SK-N-SH treated with all-trans-retinoic acid at 6 μM for 48 hours (cell line): ENCODE measurements at regions not wholly inside any gene's neighbourhood (a gene's known extent, or its start where the extent isn't known, plus 50 kb on each side); places are given as distances from the start of the nearest gene placed in this dataset.

Experiments
- ATAC-seq: fragments of 200-7000 bp; cut with Tn5 transposase; 3 replicates; pipeline ENCODE4 v1.9.1; 2020; ENCODE audit warnings: mild to moderate bottlenecking, moderate library complexity
- ARNTL ChIP-seq: fragments of 450-650 bp; formaldehyde crosslinking; IDR thresholded peaks from 2 replicates; pipeline ENCODE4 v1.5.0; 2020; ENCODE audit warnings: low read depth, mild to moderate bottlenecking, moderate library complexity, borderline replicate concordance
- CREB5 ChIP-seq: fragments of 250-450 bp; sonication (Bioruptor Pico); IDR thresholded peaks from 2 replicates; pipeline ENCODE4 v1.5.1; 2020; ENCODE audit warnings: low read depth, mild to moderate bottlenecking, moderate library complexity
- CSDC2 ChIP-seq: fragments of 250-450 bp; sonication (Bioruptor Pico); IDR thresholded peaks from 2 replicates; pipeline ENCODE4 v1.5.0; 2020; ENCODE audit warnings: mild to moderate bottlenecking, moderate library complexity
- CSRNP3 ChIP-seq: fragments of 250-450 bp; sonication (Bioruptor Pico); IDR thresholded peaks from 2 replicates; pipeline ENCODE4 v1.5.1; 2021; ENCODE audit warnings: mild to moderate bottlenecking, moderate library complexity
- ESRRG ChIP-seq: fragments of 250-450 bp; sonication (Bioruptor Pico); IDR thresholded peaks from 2 replicates; pipeline ENCODE4 v1.6.1; 2021; ENCODE audit warnings: mild to moderate bottlenecking
- GLIS3 ChIP-seq: fragments of 250-450 bp; sonication (Bioruptor Pico); IDR thresholded peaks from 2 replicates; pipeline ENCODE4 v1.5.0; 2020; ENCODE audit warnings: mild to moderate bottlenecking, moderate library complexity
- ISL1 ChIP-seq: fragments of 250-450 bp; sonication (Bioruptor Pico); IDR thresholded peaks from 2 replicates; pipeline ENCODE4 v2.1.2; 2022; ENCODE audit warnings: mild to moderate bottlenecking, moderate library complexity
- OSR1 ChIP-seq: fragments of 250-450 bp; sonication (Bioruptor Pico); IDR thresholded peaks from 2 replicates; pipeline ENCODE4 v1.8.0; 2022; ENCODE audit warnings: moderate library complexity, mild to moderate bottlenecking, inconsistent platforms
- PATZ1 ChIP-seq: fragments of 250-450 bp; sonication (Bioruptor Pico); IDR thresholded peaks from 2 replicates; pipeline ENCODE4 v1.8.0; 2020; ENCODE audit warnings: mild to moderate bottlenecking, moderate library complexity, borderline replicate concordance
- POU6F1 ChIP-seq: fragments of 250-450 bp; sonication (Bioruptor Pico); IDR thresholded peaks from 2 replicates; pipeline ENCODE4 v1.8.0; 2021; ENCODE audit warnings: low read depth, mild to moderate bottlenecking, moderate library complexity, borderline replicate concordance
- PPARA ChIP-seq: fragments of 250-450 bp; sonication (Bioruptor Pico); IDR thresholded peaks from 2 replicates; pipeline ENCODE4 v1.5.0; 2020; ENCODE audit warnings: mild to moderate bottlenecking, borderline replicate concordance
- RARB ChIP-seq: fragments of 250-450 bp; sonication (Bioruptor Pico); IDR thresholded peaks from 2 replicates; pipeline ENCODE4 v1.8.0; 2021; ENCODE audit warnings: mild to moderate bottlenecking, moderate library complexity
- SNAI2 ChIP-seq: fragments of 250-450 bp; sonication (Bioruptor Pico); IDR thresholded peaks from 2 replicates; pipeline ENCODE4 v1.5.0; 2020; ENCODE audit warnings: mild to moderate bottlenecking, moderate library complexity
- TOX ChIP-seq: fragments of 250-450 bp; sonication (Bioruptor Pico); IDR thresholded peaks from 2 replicates; pipeline ENCODE4 v1.8.0; 2021; ENCODE audit warnings: mild to moderate bottlenecking, moderate library complexity, borderline replicate concordance
- TSHZ2 ChIP-seq: fragments of 250-450 bp; sonication (Bioruptor Pico); IDR thresholded peaks from 2 replicates; pipeline ENCODE4 v1.5.0; 2020; ENCODE audit warnings: mild to moderate bottlenecking, moderate library complexity
- ZC3H10 ChIP-seq: fragments of 250-450 bp; sonication (Bioruptor Pico); IDR thresholded peaks from 2 replicates; pipeline ENCODE4 v1.5.1; 2021; ENCODE audit warnings: mild to moderate bottlenecking, moderate library complexity
- ZFP3 ChIP-seq: fragments of 250-450 bp; sonication (Bioruptor Pico); IDR thresholded peaks from 2 replicates; pipeline ENCODE4 v1.5.0; 2020; ENCODE audit warnings: mild to moderate bottlenecking, moderate library complexity
- ZFP30 ChIP-seq: fragments of 450-650 bp; formaldehyde crosslinking; IDR thresholded peaks from 2 replicates; pipeline ENCODE4 v1.5.0; 2022; ENCODE audit warnings: mild to moderate bottlenecking, moderate library complexity
- ZNF565 ChIP-seq: fragments of 450-650 bp; formaldehyde crosslinking; conservative IDR thresholded peaks from 2 replicates; pipeline ENCODE4 v1.5.0; 2020; ENCODE audit warnings: low read depth, mild to moderate bottlenecking, moderate library complexity
- ZNF70 ChIP-seq: fragments of 450-650 bp; formaldehyde crosslinking; IDR thresholded peaks from 2 replicates; pipeline ENCODE4 v1.5.0; 2020; ENCODE audit warnings: mild to moderate bottlenecking, moderate library complexity
- ZNF8 ChIP-seq: fragments of 450-650 bp; formaldehyde crosslinking; IDR thresholded peaks from 2 replicates; pipeline ENCODE4 v1.5.0; 2020; ENCODE audit warnings: mild to moderate bottlenecking, moderate library complexity

GRCh38 chrX:39401483-39402110 lies 600.3 kb downstream of the MID1IP1 start:
- no peak for ATAC-seq
- TF ChIP-seq POU6F1 (no peak), ARNTL (no peak), CSDC2 (CRISPR knock-in tag) (no peak), ZNF565 (CRISPR knock-in tag) (no peak), RARB (CRISPR knock-in tag) (no peak), CSRNP3 (CRISPR knock-in tag) (no peak), ZNF70 (CRISPR knock-in tag) (no peak), ESRRG (CRISPR knock-in tag) (no peak), PATZ1 (CRISPR knock-in tag) (no peak), CREB5 (CRISPR knock-in tag) (no peak), ZNF8 (CRISPR knock-in tag) (no peak), ZFP30 (CRISPR knock-in tag) (no peak), ZC3H10 (no peak), TOX (no peak), SNAI2 (no peak), TSHZ2 (CRISPR knock-in tag) (no peak), GLIS3 (CRISPR knock-in tag) (no peak), ZFP3 (CRISPR knock-in tag) (no peak), OSR1 (CRISPR knock-in tag) (no peak), PPARA (CRISPR knock-in tag) (no peak)

GRCh38 chrX:39402158-39402557 lies 600.9 kb downstream of the MID1IP1 start:
- no peak for TF ChIP-seq ISL1 (CRISPR knock-in tag)
- TF ChIP-seq CSDC2 (CRISPR knock-in tag), result no peak
- no peak for TF ChIP-seq OSR1 (CRISPR knock-in tag)
- TF ChIP-seq ZC3H10, result no peak
- no peak for TF ChIP-seq GLIS3 (CRISPR knock-in tag)
- TF ChIP-seq TOX, result no peak
- TF ChIP-seq POU6F1, result no peak
- no peak for TF ChIP-seq CREB5 (CRISPR knock-in tag)
- no peak for TF ChIP-seq PATZ1 (CRISPR knock-in tag)
- TF ChIP-seq ZNF70 (CRISPR knock-in tag), result no peak
- no peak for TF ChIP-seq ZFP30 (CRISPR knock-in tag)
- ATAC-seq, result no peak
